GM12891 (cell line): ENCODE measurements at regions not wholly inside any gene's neighbourhood (a gene's known extent, or its start where the extent isn't known, plus 50 kb on each side); places are given as distances from the start of the nearest gene placed in this dataset.
"Not testable (repeated sequence)": the region's sequence is repeated elsewhere in the genome, so short reads cannot be mapped to it uniquely, and the experiment has no call there.

Experiments used
- DNase-seq: peaks from one replicate; pipeline ENCODE4 v3.0.0; 2011; ENCODE audit warnings: low spot score; ENCODE audit not compliant: insufficient read length
- FAIRE-seq: peaks from 2 replicates; lab custom pipeline; 2011; peaks lifted over from hg19 to GRCh38; lab: Jason Lieb, UNC
- PAX5 ChIP-seq: IDR thresholded peaks from 2 replicates; pipeline ENCODE4 v1.6.1; 2011; ENCODE audit warnings: low read length, moderate library complexity, mild to moderate bottlenecking; ENCODE audit not compliant: insufficient read depth, severe bottlenecking
- POLR2A ChIP-seq: IDR thresholded peaks from 2 replicates; pipeline ENCODE4 v1.6.1; 2011; ENCODE audit warnings: low read depth, low read length, control low read depth
- POLR2AphosphoS5 ChIP-seq: IDR thresholded peaks from 2 replicates; pipeline ENCODE4 v1.6.1; 2011; ENCODE audit warnings: low read depth, low read length, control low read depth
- POU2F2 ChIP-seq: IDR thresholded peaks from 2 replicates; pipeline ENCODE4 v1.6.1; 2011; ENCODE audit warnings: low read depth, mild to moderate bottlenecking, control low read depth, low read length, moderate library complexity
- SPI1 ChIP-seq: IDR thresholded peaks from 2 replicates; pipeline ENCODE4 v1.6.1; 2011; ENCODE audit warnings: low read depth, low read length, control low read depth
- TAF1 ChIP-seq: IDR thresholded peaks from 2 replicates; pipeline ENCODE4 v1.6.1; 2011; ENCODE audit warnings: low read depth, low read length, control low read depth

DNA sequence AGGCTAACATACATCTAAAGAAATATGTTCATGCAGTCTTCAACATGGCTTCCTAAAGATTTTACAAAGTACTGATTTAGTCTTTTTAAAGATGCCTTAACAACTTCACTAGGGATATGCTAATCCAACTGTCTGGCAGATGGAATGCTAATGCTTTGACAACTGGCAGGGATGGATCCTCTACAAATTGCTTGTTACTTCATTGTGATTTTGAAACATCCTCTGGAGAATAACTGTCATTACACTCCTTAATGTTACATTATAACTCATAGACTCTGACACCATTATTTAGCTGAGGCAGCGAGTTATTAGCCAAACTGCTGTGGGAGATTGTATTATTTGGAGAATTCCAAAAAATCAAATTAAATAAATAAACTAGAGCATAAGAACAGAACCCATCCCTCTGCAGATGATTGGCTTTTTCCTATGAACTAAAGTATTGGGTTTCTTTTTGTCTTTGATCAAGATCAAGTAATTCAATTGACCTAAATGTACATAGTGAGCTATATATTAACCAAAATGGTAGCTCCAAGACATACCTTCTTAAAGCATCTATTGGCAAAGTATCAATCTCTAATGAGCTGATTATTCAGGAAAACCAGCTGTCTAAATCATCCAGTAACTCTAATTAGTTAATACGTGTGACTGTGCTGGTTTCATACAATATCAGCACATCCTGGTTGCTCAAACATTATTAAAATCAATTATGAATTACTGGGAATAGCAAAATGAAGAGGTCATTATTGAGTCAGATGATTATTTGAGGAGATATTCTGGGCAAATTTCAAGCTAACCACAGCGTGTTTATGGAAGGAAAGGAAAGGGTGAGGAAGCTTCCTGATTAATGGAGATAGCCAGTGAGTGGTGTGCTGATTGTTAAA is 321.3 kb upstream of the TFPI start:
- FAIRE-seq (no peak), DNase-seq (no peak)
- TF ChIP-seq POLR2A = no peak
- TF ChIP-seq POU2F2 = no peak
- TF ChIP-seq TAF1 = no peak
- no peak for TF ChIP-seq SPI1
- no peak for TF ChIP-seq POLR2AphosphoS5
- no peak for TF ChIP-seq PAX5

DNA sequence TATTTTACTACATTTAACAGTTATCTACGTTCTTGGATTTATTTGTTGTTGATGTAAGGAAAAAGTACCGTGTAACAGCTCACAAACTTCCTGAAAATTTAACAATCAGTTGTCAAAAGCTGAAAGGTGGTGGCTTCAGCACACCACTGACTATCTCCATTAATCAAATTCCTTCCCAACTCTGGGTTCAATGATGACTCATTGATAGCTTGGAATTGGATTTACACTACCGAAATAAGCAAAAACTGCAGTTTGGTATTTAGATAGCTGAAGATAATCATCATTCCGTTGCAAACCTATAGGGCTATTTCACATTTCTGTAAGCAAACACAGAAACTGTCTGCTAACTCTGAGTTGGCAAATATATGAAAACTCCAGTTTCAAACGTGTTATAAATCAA is 322.3 kb upstream of the TFPI start:
- no peak for FAIRE-seq
- no peak for DNase-seq
- TF ChIP-seq POLR2AphosphoS5 (no peak), TAF1 (no peak), PAX5 (no peak), POU2F2 (no peak), SPI1 (no peak), POLR2A (no peak)

- DNase-seq = no peak
- no peak for FAIRE-seq
These were observed 323.2 kb upstream of the TFPI start for GRCh38 chr2:187877391-187877790.

GRCh38 chr2:187878112-187878511 is 323.9 kb upstream of the TFPI start:
- TF ChIP-seq PAX5 = no peak
- TF ChIP-seq POLR2AphosphoS5 = no peak
- no peak for TF ChIP-seq TAF1
- no peak for TF ChIP-seq SPI1
- TF ChIP-seq POU2F2 = no peak
- no peak for TF ChIP-seq POLR2A
- DNase-seq (no peak), FAIRE-seq (no peak)

More at GRCh38 chr2:187877391-187877790, 323.2 kb upstream of the TFPI start:
- no peak for TF ChIP-seq POLR2AphosphoS5
- TF ChIP-seq POLR2A = no peak
- TF ChIP-seq SPI1 = no peak
- TF ChIP-seq POU2F2 = no peak
- TF ChIP-seq TAF1 = no peak
- TF ChIP-seq PAX5 = no peak

DNA sequence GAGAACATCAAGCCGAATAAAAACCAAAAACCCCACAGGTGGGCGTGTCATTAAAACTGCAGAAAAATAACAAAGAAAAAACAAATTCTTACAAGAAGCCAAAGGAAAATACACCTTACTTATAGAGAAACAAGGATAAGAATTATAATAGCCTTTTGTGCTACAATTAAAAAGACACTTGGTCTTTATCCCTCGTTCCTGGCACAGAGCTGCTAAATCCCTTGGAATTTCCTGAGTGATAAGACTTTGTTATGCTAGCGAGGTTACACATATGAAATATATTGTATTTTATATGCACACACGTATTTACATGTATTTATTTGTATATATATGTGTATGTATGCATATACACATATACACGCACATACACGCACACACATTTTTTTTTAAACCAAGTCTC is 325.3 kb upstream of the TFPI start:
- DNase-seq (no peak), FAIRE-seq (no peak)
- TF ChIP-seq POLR2A (no peak), POU2F2 (no peak), SPI1 (no peak), TAF1 (no peak), POLR2AphosphoS5 (no peak), PAX5 (no peak)

DNA sequence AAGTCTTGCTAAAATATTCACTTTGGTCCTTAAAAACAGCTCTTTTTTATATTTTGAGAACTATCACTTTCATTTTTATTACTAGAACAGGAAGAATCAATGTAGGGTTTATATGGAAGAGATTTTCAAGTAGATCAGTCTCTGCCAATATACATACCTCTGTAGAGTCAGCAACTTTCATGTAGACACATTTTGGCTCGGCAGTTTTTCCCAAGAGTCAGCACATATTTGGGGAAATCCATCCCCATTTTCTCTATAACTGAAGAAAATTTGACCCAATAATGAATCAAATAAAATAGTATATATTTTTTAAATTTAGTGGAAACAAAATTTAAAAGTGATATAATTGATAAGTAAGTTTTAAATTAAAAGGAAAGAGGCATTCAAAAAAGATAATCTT is 329.8 kb upstream of the TFPI start:
- no peak for FAIRE-seq
- DNase-seq = no peak
- TF ChIP-seq POLR2A = no peak
- no peak for TF ChIP-seq TAF1
- no peak for TF ChIP-seq POU2F2
- no peak for TF ChIP-seq POLR2AphosphoS5
- TF ChIP-seq PAX5 = no peak
- TF ChIP-seq SPI1 = no peak

DNA sequence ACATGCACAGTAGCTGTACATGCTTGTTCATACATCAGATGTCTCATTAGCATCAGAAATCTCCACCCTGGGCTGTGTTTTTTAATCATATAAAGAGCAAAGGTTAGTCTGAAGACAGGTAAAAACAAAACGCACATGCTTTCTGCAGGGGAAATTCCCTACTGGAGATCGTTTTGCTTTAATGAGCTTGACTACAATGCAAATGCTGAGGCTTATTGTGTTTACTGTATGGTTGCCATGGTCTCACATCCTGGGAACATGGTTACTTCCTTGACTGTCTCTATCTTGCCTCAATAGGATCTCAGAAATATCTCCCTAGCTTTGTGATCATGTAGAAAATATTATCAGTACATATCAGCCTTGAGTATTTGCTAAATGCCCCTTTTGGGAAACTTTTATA is 336.5 kb upstream of the TFPI start:
- DNase-seq (no peak), FAIRE-seq (no peak)
- no peak for TF ChIP-seq SPI1
- TF ChIP-seq POLR2A = no peak
- no peak for TF ChIP-seq TAF1
- no peak for TF ChIP-seq PAX5
- no peak for TF ChIP-seq POLR2AphosphoS5
- no peak for TF ChIP-seq POU2F2

GRCh38 chr2:187900021-187900420 is 345.8 kb upstream of the TFPI start:
- DNase-seq (no peak), FAIRE-seq (no peak)
- TF ChIP-seq POU2F2 (no peak), POLR2A (no peak)

GRCh38 chr2:187906021-187906420 is 351.8 kb upstream of the TFPI start:
- FAIRE-seq = no peak
- TF ChIP-seq POU2F2 (no peak), TAF1 (no peak)
- no peak for DNase-seq

DNA sequence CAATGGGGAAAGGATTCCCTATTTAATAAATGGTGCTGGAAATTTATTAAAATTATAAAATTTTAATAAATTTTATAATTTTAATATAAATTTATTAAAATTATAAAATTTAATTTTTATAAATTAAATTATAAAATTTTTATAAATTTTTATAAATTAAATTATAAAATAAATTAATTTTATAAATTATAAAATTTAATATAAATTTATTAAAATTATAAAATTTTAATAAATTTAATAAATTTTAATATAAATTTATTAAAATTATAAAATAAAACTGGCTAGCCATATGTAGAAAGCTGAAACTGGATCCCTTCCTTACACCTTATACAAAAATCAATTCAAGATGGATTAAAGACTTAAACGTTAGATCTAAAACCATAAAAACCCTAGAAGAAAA is 356.7 kb upstream of the TFPI start:
- not testable (repeated sequence) for FAIRE-seq, DNase-seq
